ENCODE measurements at regions not wholly inside any gene's neighbourhood (a gene's known extent, or its start where the extent isn't known, plus 50 kb on each side); places are given as distances from the start of the nearest gene placed in this dataset.
A peak's percentile ranks its signal among the peaks of the same experiment; 100 is the strongest.

DNA sequence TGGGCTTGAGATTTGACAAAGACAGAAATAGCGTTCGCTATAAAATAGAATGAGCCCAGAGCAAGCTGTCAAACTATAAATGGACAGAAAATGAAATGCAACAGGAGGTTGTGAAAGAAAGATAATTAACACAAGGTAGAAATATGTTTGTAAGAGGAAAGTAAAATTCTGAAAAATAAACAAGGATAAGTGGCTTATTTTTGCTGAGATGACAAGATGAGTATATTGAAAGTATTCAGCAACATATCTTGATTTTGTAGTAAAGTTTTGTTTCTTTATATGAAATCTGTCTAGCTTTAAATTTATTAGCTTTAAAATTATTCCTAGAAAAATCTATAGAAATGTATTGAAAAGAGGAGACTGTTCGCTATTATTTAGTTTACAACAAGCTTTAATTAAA is 111.9 kb upstream of the RPS23 start:
- DNase-seq = no peak
- intact Hi-C loops (cut with DNase I) = no loop called here

DNA sequence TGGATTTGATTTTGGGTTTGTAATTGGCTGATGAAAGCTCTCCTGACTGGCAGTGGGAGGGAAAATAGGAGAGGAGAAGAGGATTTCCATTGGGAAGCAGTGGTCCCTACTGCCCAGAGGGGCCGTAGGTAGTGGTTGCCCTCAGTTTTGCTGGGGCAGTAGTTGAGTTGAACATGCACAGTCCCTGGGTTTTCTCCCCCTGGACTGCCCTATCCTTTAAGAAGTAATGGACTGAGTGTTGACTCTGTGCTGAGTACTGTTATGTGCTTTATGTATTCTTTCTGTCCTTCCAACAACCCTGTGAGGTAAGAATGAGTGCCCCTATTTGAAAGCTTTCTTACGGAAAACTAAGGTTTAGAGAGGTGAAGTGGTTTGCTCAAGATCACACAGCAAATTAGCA is 111.2 kb upstream of the RPS23 start:
- intact Hi-C loops (cut with DNase I) = no loop called here
- no peak for DNase-seq

DNA sequence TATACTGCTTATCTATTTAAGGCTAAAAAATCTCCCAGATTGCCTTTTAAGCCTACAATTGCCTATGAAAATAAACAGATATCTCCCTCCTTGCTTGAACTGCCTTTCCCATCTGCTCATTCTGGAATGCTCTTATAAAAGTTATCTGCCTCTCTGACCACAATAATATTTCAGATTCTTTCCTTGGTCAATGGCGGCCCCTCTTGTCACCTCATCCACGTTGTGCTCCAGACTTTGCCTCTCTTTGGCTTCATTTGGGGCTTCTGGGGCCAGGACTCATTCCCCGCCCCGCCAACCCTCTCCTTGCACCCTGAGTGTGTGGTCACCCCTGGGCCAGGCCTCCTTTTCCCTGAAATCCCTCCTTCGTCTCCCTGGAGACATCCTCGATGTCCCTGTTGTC is 110.0 kb upstream of the RPS23 start:
- intact Hi-C loops (cut with DNase I) = no loop called here
- peak in 1 of 10 donors; percentile 57 for DNase-seq

DNA sequence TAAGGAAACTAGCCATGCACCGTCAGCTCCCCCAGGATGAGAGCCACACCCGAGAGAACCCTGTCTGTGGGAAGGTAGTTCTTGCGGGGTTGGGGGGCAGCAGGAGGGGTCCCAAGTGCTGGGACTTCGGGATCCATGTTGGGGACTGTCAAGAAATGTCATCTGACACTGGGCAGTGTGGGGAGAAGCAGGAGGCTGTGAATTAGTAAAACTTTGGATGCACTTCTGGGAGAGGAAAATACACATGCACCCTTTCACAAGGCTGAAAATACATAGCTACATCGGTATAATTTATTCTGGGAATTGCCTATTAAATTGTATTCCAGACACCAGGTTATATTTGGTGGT is 109.6 kb upstream of the RPS23 start:
- intact Hi-C loops (cut with DNase I) = no loop called here
- no peak for DNase-seq

DNA sequence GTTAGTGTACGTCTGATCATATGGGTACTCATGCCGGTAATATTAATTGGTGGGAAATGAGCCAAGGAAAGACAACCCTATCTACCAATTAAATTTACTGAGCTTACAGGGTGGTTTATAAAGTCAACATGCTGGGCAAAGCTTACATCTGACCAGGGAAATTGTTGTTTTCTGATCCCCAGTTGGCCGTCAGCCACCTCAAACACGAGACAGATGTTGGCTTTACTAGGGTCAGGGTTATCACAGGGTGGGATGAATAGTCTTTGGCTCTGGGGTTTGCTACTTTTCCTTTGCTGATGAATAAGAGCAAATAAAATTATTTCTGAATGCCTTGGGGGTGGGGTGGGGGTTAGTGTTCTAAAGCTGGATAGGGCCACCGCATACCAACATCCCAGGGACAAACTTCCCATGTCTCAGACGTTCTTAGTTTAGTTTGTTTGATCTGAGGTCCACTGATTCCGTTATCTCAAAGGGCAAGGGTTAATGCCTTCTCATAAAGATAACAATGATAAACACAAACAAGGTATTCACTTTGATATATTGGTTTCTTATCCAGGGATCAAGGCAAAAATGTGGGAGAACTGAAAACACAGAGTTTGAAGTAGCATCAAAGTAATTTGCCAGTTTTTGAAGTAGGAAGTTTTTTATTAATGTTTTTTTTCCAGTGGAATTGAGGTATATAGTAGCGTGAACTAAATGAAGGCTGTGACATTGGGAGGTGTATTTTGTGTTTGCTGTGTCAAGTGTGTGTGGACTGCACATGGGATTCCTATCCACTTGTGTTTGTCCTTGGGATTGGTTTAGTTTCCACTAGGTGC is 109.1 kb upstream of the RPS23 start:
- no peak for DNase-seq
- intact Hi-C loops (cut with DNase I) = no loop called here

DNA sequence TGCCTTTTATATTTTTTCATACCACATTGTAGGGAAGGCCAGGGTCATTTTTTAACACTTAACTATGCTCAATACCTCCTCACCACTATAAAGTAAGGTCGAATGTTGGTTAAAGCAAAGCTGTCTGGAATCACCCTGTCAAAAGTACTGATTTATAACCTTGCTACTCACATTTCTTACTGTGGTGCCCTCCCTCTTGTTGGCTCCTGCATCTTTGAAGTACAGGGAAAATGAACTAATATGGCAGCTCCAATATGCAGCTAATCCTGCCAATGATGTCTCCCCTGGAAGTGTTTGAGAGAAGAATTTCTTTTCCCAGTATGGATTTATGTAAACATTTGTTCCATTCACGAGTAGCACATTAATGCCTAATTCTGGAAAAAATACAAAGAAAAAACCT is 108.4 kb upstream of the RPS23 start:
- intact Hi-C loops (cut with DNase I) = no loop called here

DNA sequence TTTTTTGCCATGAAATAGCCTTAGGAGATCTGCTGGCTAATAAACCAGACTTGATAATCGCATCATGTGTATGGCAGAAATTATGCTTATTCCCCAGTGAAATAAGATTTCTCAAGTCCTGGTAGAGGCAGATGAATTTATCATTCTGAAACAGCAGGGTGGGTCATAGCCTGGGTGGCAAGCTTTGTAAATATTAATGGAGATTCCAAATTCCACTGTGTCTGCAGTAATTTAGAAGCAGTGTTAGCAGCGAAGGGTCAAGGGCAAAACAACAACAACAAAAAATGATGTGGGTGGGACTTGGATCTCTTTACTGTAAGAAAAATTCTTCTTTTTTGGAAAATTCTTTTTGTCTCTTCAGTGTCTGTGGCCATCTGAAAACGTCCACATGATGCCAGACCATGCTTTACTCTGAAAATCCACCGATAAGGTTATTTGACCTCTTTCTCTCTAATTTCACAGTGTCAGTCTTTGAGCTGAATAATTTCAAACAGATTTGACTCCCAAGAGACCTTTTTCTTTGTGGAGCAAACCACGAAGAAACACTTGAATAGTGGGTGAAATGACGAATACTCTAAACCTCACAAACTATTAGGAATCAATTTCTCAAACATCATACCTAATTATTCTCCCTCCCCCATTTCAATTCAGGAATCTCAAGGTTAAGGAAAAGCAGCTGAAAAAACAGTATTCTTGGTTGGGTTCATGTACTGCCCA is 106.0 kb upstream of the RPS23 start:
- no peak for DNase-seq
- intact Hi-C loops (cut with DNase I) = no loop called here

More for the DNA sequence above, 108.4 kb upstream of the RPS23 start:
- DNase-seq = no peak

DNA sequence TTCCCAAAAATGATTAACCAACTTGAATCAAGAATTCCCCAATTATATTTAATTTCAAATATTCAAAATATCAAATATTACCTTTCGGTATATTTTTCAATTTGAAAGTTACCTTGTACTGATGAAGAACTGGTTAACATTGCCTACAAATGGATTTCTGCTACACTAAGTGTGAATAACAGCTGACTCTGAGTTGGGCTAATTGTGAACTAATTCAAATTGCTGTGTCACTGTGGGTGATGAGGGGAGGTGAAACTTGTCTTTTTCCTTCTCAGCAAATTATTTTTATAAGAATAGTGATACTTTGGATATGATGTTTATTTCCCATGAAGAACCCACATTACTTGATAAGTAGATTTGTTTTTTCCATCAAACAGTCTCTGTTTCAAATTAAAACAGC is 103.4 kb upstream of the RPS23 start:
- intact Hi-C loops (cut with DNase I) = no loop called here
- DNase-seq = no peak

DNA sequence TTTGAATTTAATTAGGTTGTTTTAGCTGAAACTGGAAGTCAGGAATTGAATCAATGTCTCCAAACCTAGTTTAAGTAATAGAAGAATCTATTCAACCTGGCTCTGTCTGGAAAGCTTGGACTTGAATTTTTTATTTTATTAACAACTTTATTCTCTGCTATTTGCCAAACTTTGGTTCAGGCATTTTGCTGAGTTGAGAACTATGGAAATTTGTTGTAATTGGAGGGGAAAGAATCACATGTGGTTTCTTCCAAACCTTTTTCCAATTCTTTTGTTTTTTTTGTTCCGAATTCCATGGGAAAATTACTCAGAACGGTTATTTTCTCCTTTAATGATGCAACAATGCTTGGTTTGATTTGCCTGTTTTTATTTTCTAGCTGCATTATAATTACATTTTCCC is 98.2 kb upstream of the RPS23 start:
- no peak for DNase-seq
- intact Hi-C loops (cut with DNase I) = no loop called here

DNA sequence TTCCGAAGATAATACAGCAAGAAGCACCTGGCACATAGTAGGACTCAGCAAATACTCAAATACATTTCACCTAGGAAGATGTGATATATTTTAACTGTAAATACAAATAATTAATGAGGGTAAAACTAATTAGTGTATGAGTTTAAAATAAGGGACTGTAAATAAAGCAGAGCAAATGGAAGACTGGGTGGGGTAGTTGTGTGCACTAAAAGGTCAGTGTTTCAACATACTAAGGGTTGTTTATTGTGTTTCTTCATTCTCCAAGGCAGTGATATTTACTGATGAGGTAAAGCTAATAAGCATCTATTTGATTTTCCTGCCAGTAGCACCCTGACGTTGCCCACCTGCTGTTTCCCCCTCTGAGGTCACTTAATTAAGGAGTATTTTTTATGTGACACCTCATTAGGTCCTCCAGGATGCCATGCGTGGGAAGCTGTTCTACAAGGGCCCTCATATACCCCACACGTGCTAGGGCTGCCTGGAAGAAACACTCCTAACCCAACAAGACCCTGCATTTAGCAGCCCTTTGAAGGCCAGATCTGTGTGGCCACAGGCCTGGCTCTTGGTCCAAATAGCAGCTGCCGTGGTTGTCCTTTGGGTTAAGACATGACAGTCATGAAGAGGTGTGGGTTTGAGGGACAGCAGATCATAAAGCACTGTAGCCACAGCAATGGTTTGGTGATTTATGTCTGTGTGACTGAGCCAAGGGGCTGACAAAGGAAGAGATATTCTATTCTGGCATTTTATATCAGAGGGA is 97.5 kb upstream of the RPS23 start:
- intact Hi-C loops (cut with DNase I) = no loop called here
- no peak for DNase-seq

DNA sequence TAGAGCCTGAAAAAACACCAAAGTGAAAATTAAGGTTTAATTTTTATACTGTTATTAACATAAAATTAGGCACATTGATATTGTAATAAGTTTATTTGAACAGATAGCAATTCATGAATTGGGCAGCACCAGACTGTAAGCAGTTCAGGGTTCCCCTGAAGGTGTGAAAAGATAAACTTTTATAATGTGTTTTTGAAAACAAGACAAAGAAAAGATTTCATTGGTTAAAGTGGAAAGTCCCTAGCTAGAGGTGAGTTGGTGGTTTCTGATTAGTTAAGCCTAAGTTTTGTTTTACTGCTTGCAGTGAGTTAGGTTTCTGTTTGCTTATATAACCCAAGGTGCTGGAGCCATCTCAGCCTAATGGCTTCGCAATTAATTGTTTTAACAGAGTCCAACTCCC is 96.5 kb upstream of the RPS23 start:
- intact Hi-C loops (cut with DNase I) = no loop called here
- no peak for DNase-seq

DNA sequence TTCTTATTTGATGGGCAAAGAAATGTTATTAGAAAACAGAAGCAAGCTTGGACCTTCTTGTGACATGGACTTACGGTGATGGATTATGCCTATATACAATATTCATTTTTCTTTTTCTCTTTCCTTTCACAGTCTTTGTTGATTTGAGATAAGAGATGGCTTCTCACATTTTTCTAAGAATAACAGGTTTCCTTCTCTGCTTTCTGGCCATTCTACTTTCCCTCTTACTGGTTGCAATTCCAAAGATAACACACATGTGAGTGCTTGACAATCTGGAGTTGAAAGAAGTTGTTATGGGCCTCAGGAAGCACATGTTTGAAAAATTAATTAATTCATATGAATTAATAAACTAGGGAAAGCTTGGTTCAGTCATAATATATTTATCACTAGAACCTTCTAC is 89.8 kb upstream of the RPS23 start:
- intact Hi-C loops (cut with DNase I) = no loop called here
- no peak for DNase-seq

DNA sequence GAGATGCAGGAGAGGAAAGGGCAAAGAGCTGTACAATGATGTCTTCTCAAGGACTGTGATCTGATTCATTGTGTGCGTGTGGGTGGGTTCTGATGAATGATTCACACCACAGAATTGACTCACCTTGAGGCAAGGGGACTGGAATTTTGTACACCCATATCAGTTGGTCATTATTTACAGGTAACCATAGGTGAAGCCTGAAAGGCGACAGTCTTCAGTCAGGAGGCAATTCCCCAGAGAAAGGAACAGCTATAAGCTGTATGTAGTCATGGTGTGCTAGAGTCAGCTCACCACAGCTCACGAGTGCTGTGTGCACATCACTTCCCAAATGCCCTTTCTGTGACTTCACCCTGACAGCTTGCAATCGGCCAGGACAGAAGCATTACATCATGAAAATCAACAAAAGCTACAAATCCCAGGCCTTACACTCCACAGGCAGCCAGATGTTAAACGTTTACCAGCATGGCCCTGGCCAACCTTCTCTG is 87.6 kb upstream of the RPS23 start:
- intact Hi-C loops (cut with DNase I) = no loop called here
- DNase-seq = no peak

DNA sequence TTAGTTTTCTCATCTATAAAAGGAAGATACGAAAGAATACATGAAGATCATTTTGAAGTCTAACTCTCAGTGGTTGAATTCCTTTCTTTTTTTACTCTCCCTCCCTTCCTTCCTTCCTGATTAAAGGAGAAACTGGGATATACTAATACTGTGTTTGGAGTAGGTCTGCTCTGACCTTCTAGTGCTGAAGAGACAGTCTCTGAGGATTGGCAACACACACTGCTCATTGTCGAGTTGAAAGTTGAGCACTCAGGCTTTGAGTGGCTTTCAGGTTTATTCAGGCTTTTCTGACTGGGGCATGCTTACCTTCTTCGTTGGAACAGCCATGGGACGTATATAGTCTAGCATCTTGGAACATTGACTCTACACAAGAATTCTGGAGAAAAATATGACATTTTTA is 86.9 kb upstream of the RPS23 start:
- DNase-seq = no peak
- intact Hi-C loops (cut with DNase I) = no loop called here

DNA sequence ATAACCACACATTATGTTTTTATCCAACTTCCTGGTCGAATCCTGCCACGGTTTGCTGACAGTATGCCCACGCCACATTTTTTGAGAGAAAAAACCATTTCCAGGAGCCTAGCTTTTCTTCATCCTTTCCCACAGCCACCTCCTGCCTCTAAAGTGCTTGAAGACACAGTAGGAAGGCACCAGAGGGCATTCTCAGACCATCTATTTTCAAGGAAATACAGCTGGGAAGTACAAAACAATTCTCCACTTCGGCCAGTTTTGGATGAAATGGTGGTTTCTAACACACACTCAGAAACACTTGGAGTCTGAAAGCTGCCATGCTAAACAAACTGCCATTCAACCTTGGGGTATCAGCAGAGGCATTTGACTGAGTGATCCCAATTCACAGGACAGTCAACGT is 86.3 kb upstream of the RPS23 start:
- intact Hi-C loops (cut with DNase I) = no loop called here
- DNase-seq = no peak

DNA sequence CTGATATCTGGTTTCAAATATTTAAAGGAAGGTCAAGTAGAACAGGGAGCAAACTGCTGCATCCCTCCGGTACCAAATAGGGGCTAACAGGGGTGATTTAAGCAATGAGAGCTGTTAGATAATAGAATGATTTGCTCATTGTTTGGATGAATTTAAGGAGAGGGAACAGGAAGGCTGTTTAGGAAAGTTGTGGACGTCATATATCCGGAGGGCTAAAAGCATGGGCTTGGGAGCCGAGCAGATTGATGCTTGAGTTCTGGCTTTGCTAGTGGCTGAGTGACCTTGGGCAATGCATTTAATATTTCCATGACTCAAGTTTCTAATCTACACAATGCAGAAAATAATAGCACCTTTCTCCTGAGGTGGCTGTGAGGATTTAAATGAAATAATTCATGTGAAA is 85.4 kb upstream of the RPS23 start:
- intact Hi-C loops (cut with DNase I) = no loop called here
- no peak for DNase-seq

DNA sequence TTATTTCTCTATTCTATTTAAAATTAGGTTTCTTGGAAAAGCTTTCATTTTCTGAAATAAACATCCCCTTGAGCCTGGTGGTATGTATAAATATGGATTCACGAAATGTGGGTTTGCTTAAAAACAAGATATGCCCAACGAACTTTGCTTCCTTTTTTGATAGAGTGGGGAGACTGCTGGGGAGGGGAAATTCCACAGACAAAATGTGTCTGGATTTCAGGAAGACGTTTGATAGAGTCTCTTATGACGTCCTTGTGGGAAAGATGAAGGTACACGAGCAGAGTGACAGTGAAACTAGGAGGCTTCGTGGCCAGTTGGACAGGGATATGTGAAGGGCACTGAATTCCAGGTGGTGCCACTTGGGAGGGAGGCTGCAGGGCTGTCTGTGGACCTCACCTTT is 84.5 kb upstream of the RPS23 start:
- no peak for DNase-seq
- intact Hi-C loops (cut with DNase I) = no loop called here

DNA sequence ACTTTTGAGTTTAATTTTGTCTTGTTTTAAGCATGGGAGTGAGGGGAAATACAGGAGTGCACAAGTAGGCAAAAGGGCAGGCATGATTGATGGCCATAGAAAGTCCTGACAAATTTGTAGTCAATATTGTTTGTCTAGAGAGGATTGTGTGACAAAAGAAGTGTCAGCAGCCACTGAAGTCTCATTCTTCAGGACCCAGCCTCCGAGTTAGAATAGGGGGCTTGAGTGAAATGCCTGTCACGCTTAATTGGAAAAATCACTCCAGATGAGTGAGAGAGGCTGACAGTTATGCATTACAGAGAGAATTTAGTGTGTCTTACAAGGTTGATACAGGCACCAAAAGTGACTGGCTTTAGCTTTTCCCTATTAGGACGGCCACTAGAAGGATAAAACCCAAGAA is 81.9 kb upstream of the RPS23 start:
- no peak for DNase-seq
- intact Hi-C loops (cut with DNase I) = no loop called here

DNA sequence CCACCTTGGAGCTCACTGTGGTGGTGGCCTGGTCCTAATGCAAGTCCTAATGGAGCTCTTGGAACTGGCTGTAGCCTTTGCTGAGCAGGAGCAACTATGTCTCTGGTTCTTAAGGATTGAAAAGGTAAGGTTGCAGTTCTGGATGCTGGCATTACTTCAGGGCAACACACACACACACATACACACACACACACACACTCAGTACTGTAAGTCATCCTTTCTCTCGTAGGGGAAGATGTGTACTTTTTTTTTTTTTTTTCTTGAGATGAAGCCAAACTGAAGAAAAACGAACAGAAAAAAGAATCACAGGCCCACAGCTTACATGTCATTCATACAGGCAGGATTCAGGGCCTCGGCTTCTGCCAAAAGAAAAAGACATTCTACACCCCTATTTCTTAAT is 81.1 kb upstream of the RPS23 start:
- no peak for DNase-seq
- intact Hi-C loops (cut with DNase I) = loop anchor here (10.0 kb wide), 2 partner anchors 286 to 436 kb away; no protein-coding TSS in a partner anchor

DNA sequence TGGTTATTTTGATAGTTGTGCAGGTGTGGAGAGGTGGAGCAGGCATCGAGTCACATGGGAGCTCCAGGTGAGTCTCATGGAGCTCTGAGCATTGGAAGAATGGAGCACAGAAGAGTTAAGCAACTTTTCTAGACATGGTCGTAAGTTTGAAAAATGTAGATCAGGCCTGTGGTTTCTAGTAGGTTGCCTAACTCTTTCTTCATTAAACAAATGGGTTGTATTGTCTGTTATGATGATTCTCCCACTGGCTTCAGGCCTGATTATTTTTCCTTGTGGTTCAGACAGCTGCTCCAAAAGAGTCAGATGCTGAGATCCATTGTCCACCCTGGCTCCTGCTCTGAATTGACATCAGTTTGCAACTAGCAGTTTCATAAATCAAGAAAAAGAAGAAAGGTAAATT is 80.3 kb upstream of the RPS23 start:
- intact Hi-C loops (cut with DNase I) = loop anchor here (10.0 kb wide), 2 partner anchors 286 to 436 kb away; no protein-coding TSS in a partner anchor
- DNase-seq = no peak
